Rectal smooth muscle tissue (tissue), 1 donor: ENCODE measurements at regions not wholly inside any gene's neighbourhood (a gene's known extent, or its start where the extent isn't known, plus 50 kb on each side); places are given as distances from the start of the nearest gene placed in this dataset.
A peak's percentile ranks its signal among the peaks of the same experiment; 100 is the strongest.

ENCODE experiments used
- H3K27ac ChIP-seq: one replicate; pipeline ENCODE4 v1.7.0; 2013; ENCODE audit warnings: low read depth, low read length, inconsistent platforms
- H3K27me3 ChIP-seq: one replicate; pipeline ENCODE4 v1.7.0; 2013; ENCODE audit warnings: low read length; ENCODE audit not compliant: control insufficient read depth, insufficient read depth
- H3K36me3 ChIP-seq: one replicate; pipeline ENCODE4 v1.7.0; 2013; ENCODE audit warnings: low read length; ENCODE audit not compliant: control insufficient read depth, insufficient read depth
- H3K4me1 ChIP-seq: one replicate; pipeline ENCODE4 v1.7.0; 2013; ENCODE audit warnings: low read length; ENCODE audit not compliant: control insufficient read depth, insufficient read depth
- H3K4me3 ChIP-seq: one replicate; pipeline ENCODE4 v1.7.0; 2013; ENCODE audit warnings: low read length
- H3K9ac ChIP-seq: one replicate; pipeline ENCODE4 v1.7.0; 2013; ENCODE audit warnings: low read length

- H3K4me1 ChIP-seq: peaks cover 15% of the 10 kb centered on the region
- peak overlapping the region; percentile 40 for H3K27ac ChIP-seq
These were observed 74.7 kb upstream of the CD44 start for GRCh38 chr11:35064114-35064800.

GRCh38 chr11:35065566-35065965, 73.4 kb upstream of the CD44 start:
- no peaks in the 10 kb centered on the region for H3K36me3 ChIP-seq
- peak overlapping the region; percentile 49 for H3K27ac ChIP-seq
- H3K27me3 ChIP-seq: no peaks in the 10 kb centered on the region
- no peak overlapping the region for H3K9ac ChIP-seq
- H3K4me1 ChIP-seq: peaks cover 15% of the 10 kb centered on the region
- no peak overlapping the region for H3K4me3 ChIP-seq

More at GRCh38 chr11:35064114-35064800, 74.7 kb upstream of the CD44 start:
- Histone ChIP-seq H3K9ac (no peak overlapping the region), H3K27me3 (no peaks in the 10 kb centered on the region), H3K36me3 (no peaks in the 10 kb centered on the region), H3K4me3 (no peak overlapping the region)

GRCh38 chr11:35066030-35066429, 72.9 kb upstream of the CD44 start:
- Histone ChIP-seq H3K4me3 (no peak overlapping the region), H3K36me3 (no peaks in the 10 kb centered on the region), H3K27me3 (no peaks in the 10 kb centered on the region), H3K27ac (peak overlapping the region; percentile 49), H3K9ac (no peak overlapping the region), H3K4me1 (peaks cover 15% of the 10 kb centered on the region)

- Histone ChIP-seq H3K9ac (no peak overlapping the region), H3K4me3 (no peak overlapping the region), H3K27ac (no peak overlapping the region), H3K36me3 (no peaks in the 10 kb centered on the region), H3K4me1 (peaks cover 12% of the 10 kb centered on the region), H3K27me3 (no peaks in the 10 kb centered on the region)
These were observed 72.1 kb upstream of the CD44 start for GRCh38 chr11:35066783-35067423.

GRCh38 chr11:35071722-35072121, 67.2 kb upstream of the CD44 start:
- H3K4me1 ChIP-seq: no peaks in the 10 kb centered on the region
- H3K27me3 ChIP-seq: no peaks in the 10 kb centered on the region
- no peaks in the 10 kb centered on the region for H3K36me3 ChIP-seq
- H3K27ac ChIP-seq: no peak overlapping the region
- H3K4me3 ChIP-seq: no peak overlapping the region
- no peak overlapping the region for H3K9ac ChIP-seq

- no peak overlapping the region for H3K27ac ChIP-seq
- no peaks in the 10 kb centered on the region for H3K36me3 ChIP-seq
- H3K4me3 ChIP-seq: no peak overlapping the region
- H3K27me3 ChIP-seq: no peaks in the 10 kb centered on the region
- H3K4me1 ChIP-seq: no peaks in the 10 kb centered on the region
- no peak overlapping the region for H3K9ac ChIP-seq
These were observed 65.1 kb upstream of the CD44 start for GRCh38 chr11:35073691-35074419.

GRCh38 chr11:35076201-35077100, 62.5 kb upstream of the CD44 start:
- H3K9ac ChIP-seq: no peak overlapping the region
- H3K36me3 ChIP-seq: no peaks in the 10 kb centered on the region
- H3K4me1 ChIP-seq: no peaks in the 10 kb centered on the region
- H3K27me3 ChIP-seq: no peaks in the 10 kb centered on the region
- no peak overlapping the region for H3K27ac ChIP-seq
- no peak overlapping the region for H3K4me3 ChIP-seq

- H3K36me3 ChIP-seq: no peaks in the 10 kb centered on the region
- peaks cover 6% of the 10 kb centered on the region for H3K4me1 ChIP-seq
- H3K27ac ChIP-seq: no peak overlapping the region
- H3K27me3 ChIP-seq: no peaks in the 10 kb centered on the region
- H3K4me3 ChIP-seq: no peak overlapping the region
- no peak overlapping the region for H3K9ac ChIP-seq
These were observed 61.1 kb upstream of the CD44 start for GRCh38 chr11:35077709-35078469.

GRCh38 chr11:35078470-35078735, 60.6 kb upstream of the CD44 start:
- H3K4me1 ChIP-seq: peaks cover 11% of the 10 kb centered on the region
- H3K27ac ChIP-seq: no peak overlapping the region

GRCh38 chr11:35079611-35080010, 59.4 kb upstream of the CD44 start:
- no peak overlapping the region for H3K9ac ChIP-seq
- no peaks in the 10 kb centered on the region for H3K36me3 ChIP-seq
- peaks cover 23% of the 10 kb centered on the region for H3K4me1 ChIP-seq
- H3K27me3 ChIP-seq: no peaks in the 10 kb centered on the region
- H3K27ac ChIP-seq: no peak overlapping the region
- H3K4me3 ChIP-seq: no peak overlapping the region

More at GRCh38 chr11:35078470-35078735, 60.6 kb upstream of the CD44 start:
- H3K27me3 ChIP-seq: no peaks in the 10 kb centered on the region
- no peak overlapping the region for H3K9ac ChIP-seq
- no peak overlapping the region for H3K4me3 ChIP-seq
- no peaks in the 10 kb centered on the region for H3K36me3 ChIP-seq

GRCh38 chr11:35082321-35083180, 56.4 kb upstream of the CD44 start:
- Histone ChIP-seq H3K4me1 (peaks cover 29% of the 10 kb centered on the region), H3K4me3 (peak overlapping the region; percentile 17), H3K36me3 (no peaks in the 10 kb centered on the region), H3K9ac (no peak overlapping the region), H3K27me3 (no peaks in the 10 kb centered on the region), H3K27ac (peak overlapping the region; percentile 77)
